ENCODE measurements at regions not wholly inside any gene's neighbourhood (a gene's known extent, or its start where the extent isn't known, plus 50 kb on each side); places are given as distances from the start of the nearest gene placed in this dataset.

DNA sequence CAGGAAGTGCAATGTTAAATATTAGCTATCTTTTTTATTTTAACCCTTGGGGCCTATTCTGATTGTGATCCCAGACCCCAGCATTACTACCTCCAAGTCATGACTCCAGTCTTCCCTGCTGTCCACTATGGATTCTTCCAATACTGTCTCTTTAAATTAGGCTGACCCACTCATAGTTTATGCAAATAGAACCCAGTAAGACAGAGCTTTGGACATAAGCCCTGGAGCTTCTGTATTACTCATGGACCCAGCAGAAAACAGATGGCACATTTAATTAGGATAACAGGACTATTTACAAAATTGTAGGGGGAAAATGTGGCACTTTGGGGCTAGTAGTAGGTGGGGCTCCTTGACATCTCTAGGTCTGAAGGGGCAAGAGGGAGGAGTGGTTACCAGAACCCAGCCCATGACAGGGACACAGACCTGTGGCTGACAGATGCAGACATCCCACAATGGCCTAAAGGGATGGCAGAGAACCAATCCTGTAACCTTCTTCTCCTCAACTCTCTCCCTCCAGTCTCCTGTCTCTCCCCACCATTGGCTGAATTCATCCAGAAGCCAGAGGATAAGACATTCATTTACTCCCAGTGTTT, 233.5 kb downstream of the OMA1 start:
- DNase-seq (ENCODE audit: extremely low read depth in 1 of 2, low read depth in 1 of 2) = no peak

DNA sequence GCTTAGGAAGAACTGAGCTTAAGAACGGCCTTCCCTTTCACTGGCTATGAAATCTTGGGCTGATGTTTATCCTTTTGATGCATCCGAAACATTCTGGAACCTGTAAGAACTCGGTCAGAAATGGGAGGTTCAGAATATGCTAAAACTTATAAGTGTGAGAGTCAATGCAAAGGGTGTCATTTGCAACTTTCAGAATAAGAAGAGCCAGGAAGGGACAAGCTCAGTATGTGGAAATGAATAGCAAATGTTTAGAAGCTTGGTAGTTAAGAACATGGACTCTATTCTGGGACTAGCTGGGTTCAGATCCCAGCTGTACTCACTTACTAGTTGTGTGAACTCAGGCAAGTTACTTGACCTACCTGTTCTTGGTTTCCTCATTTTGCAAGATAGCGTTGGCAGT, 234.1 kb downstream of the OMA1 start:
- DNase-seq (ENCODE audit: extremely low read depth in 1 of 2, low read depth in 1 of 2) = no peak

DNA sequence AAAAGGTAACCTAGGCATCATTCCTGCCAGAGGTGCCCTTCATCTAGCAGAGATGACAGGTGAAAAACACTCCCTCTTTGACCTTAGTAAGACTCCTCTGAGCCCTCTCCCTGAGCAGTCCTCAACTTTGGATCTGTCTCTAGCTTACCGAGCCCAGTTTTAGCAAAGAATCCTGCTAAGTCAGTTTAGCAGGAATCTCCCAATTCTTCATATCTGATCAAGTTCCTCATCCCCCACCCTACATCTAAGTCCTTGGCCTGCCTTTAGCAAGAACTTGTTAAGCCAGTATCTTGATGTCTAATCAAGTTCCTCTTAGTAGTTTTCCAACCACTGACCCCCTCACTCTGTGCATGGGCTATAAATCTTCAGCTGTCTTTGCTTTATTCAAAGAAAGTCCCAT, 235.6 kb downstream of the OMA1 start:
- no peak for DNase-seq (ENCODE audit: extremely low read depth in 1 of 2, low read depth in 1 of 2)

DNA sequence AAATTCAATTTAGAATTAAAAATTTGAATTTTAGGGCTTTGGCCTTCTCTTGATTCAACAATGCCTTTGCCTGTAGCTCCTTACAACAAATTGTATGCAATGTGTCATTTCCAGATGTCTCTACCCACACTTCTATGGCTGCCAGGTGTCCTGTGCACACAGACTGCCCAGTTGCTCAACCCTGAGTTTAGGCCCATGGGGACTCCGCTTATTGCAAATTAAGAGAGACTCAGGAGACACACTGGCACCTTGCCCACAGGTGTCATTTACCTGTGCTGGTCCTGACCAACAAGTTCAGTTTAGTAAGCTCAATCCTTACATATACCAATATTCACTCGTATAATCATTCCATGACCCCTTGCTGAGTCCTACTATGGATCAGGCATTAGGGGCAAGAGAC, 236.1 kb downstream of the OMA1 start:
- DNase-seq (ENCODE audit: extremely low read depth in 1 of 2, low read depth in 1 of 2) = no peak

DNA sequence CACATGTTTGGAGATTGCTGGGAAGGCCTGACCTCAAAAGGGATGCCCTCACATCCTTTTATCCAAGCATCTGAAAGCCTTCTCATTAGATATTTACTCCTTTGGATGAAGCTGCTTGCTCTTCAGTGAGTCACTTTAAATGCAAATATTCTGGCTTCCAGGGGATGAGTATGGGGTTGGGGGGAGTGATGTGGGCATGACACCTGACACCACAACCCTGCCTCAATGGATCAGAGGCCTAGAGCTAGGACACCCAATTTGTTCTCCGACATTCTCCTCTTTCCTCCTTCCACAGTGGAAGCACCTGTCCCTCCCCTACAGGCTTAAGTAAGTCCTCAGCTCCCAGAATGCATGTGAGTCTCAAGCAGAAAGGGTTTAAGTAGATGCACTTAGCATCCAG, 238.3 kb downstream of the OMA1 start:
- no peak for DNase-seq (ENCODE audit: extremely low read depth in 1 of 2, low read depth in 1 of 2)

DNA sequence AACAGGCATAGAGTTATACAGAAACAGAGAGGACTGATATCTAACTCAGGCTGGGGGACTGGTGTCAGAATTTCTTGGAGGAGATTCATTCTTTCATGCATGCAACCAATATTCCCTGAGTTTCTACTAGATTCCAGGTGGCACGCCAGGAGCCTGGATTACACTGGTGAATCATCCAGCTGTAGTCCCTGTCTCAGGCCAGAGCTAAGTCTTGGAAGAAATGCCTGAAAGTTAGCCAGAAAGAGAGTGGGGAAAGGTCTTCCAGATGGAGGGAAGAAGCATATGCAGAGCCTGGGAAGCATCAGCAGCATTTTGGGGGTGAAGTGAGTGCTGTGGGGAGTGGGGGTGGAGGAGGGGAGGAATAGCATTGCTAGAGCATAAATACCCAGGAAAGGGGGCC, 239.1 kb downstream of the OMA1 start:
- DNase-seq (ENCODE audit: extremely low read depth in 1 of 2, low read depth in 1 of 2) = no peak

DNA sequence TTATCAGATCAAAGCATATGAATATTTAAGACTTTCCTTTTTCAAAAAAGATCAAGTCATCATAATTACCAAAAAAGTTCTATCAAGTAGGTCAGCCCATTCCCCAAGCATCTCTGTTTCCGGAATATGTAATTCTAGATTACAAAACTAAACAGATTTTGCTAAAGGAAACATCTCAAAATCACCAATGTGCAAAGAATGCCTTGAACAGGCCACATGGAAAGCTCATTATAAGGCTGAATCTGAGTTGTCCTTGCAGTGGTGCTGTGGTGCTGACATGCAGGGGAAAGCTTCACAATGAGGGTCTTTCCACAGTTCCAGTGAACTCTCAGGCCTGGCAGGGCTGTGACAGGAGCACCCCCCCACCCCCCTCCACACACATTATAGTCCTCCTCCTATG, 240.9 kb downstream of the OMA1 start:
- no peak for DNase-seq (ENCODE audit: extremely low read depth in 1 of 2, low read depth in 1 of 2)

DNA sequence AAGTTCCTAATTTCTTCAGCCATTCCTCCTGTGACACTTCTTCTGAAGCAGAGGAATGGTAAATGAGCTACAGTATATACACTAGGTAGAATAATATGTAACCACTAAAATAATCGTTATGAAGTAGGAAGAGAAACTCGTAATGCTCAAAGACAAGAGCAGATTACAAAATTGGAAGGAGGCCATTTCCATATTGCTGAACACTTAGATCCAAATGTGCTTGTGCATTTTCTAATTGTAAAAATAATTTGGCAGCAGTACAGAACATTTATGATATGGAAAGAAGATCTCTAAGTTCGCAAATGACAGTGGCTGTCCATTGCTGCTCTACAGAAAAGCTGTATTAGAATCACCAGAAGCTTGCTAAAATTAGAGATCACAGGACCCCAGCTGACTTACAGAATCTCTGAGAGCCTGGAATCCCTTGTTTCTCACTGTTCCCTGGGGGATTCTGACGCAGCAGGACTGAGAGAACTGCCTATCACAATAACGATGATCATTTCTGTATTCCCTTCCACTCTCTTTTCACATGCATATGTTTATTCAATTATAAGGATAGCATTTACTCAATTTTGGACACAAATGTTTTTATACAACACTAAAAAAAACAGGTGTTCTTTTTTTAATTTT, 242.1 kb downstream of the OMA1 start:
- DNase-seq (ENCODE audit: extremely low read depth in 1 of 2, low read depth in 1 of 2) = no peak

DNA sequence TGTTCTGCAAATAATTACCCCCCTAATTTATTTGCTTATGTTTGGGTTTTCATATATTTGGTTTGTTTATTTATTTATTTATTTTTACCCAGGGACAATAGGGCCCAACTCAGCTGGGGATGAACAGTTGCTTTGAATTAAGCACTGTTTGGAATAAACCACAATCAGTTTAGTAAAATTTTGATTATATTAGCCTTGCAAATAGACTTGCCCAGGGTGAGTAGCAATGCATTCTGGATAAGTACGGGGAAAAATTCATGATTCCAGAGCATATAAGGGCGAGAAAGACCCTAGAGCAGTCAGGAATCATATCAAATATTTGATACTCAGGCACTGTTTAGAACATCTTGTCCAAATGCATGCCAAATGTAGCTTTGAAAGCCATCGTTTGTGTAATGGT, 242.7 kb downstream of the OMA1 start:
- DNase-seq (ENCODE audit: extremely low read depth in 1 of 2, low read depth in 1 of 2) = no peak

DNA sequence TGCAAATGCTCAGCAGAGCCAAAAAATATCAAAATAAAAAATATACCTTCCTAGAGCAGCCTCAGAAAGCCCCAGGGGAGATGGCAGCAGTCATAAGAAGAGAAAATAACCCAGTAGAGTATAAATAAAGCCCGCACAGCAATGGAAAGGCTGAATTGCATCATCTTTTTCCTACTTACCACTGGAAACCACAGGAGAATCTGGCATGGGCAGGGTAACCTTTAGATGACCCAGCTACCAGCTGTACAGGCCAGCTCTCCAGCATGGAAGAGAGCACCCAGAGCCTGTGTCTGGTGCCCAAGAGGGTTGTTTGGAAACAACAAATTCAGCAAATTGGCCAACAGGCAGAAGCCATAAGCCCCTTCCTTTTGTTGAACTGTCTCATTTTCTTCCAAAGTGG, 253.1 kb downstream of the OMA1 start:
- no peak for DNase-seq (ENCODE audit: extremely low read depth in 1 of 2, low read depth in 1 of 2)

DNA sequence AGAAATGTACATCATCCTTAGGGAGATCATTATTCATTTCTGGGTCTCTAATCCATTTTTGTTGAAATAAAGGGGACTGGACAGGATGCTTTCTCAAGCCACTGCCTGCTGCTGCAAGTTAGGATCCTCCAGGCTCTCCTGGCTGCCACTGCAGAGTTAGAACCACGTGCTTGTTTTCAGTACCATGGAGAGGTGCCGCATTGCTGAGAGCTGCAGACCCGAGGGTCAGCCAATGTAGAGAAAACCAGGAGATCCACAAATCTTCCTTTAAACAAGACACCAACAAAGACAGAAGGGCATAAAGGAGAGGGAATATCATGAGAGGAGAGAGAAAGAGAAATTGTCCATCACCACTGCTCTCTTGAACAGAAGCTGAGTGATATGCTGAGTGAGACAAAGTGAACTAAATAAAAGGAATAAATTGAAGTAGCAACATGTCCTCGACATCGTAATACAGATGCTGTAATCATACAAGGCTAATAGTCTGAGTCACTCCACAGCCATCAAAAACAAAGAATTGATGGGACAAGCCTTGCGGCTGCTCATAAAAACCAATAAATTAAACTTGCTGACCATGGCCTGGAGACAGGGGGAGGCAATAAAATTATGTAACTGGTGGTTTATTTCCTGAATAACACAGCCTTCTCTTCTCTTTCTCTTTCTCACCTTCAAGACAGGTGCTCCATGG, 255.7 kb downstream of the OMA1 start:
- no peak for DNase-seq (ENCODE audit: extremely low read depth in 1 of 2, low read depth in 1 of 2)

DNA sequence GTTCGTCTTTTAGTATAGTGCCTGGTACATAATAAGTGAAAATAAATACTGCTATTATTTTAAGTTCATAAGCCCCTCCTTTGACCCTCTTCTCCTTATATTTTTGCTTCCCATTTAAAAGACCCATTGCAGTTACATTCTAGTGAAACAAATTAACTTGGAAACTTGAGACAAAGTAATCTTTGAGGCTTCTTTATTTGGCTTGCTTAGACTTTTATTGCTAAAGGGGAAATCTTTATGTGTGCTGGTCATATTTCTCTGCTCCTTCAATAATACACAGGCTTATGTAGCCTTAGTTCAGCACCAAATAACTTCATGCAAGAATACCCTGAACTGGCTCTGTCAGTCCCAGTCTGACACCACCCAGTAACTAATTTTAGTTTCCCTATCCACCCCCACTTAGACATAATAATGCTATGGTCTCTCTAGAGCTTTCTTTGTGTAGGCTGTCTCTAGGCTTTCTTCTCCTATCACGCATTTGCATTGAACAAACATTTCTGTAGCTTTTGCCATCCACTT, 257.8 kb downstream of the OMA1 start:
- no peak for DNase-seq (ENCODE audit: extremely low read depth in 1 of 2, low read depth in 1 of 2)

DNA sequence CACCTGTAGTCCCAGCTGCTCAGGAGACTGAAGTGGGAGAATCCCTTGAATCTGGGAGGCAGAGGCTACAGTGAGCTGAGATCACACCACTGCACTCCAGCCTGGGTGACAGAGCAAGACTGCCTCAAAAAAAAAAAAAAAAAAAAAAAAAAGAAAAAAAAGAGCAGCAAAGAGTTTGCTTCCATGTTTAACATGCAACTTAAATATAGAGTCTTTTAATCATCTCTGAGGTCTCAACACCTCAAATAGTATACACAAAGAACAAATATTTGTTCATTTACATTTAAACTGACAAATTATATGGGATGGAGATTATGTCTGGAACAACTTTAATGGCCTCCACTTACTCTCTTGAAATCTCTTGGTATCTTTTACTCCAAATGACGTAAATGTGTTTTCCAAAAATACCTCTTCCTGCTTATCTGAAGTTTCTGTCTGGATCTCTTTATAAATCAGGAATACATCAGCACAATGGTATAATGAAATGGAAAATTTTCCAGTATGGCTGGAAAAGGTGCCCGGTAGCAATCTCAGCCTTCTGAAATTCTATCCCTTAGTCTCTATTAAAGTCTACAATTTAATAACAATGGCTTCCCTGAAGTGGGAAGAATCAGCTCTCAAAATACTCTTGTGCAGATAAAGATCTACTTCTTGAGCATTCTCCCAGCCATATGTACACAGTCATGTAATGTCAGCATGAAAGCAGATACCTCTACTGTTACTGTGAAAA, 258.5 kb downstream of the OMA1 start:
- no peak for DNase-seq (ENCODE audit: extremely low read depth in 1 of 2, low read depth in 1 of 2)

DNA sequence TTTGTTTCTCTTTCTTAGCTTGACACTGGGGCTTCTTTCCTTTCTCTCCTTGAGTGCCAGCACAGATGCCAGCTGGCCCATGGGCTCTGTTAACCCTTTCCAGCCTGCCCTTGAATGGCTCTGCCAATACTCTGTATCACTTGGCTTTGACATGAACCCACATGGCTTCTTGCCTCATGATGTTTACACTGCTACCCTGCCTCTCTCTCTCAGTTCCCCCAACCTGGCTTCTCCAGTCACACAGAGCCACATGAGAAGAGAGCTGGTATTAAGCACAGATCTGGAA, 262.4 kb downstream of the OMA1 start:
- no peak for DNase-seq (ENCODE audit: extremely low read depth in 1 of 2, low read depth in 1 of 2)

DNA sequence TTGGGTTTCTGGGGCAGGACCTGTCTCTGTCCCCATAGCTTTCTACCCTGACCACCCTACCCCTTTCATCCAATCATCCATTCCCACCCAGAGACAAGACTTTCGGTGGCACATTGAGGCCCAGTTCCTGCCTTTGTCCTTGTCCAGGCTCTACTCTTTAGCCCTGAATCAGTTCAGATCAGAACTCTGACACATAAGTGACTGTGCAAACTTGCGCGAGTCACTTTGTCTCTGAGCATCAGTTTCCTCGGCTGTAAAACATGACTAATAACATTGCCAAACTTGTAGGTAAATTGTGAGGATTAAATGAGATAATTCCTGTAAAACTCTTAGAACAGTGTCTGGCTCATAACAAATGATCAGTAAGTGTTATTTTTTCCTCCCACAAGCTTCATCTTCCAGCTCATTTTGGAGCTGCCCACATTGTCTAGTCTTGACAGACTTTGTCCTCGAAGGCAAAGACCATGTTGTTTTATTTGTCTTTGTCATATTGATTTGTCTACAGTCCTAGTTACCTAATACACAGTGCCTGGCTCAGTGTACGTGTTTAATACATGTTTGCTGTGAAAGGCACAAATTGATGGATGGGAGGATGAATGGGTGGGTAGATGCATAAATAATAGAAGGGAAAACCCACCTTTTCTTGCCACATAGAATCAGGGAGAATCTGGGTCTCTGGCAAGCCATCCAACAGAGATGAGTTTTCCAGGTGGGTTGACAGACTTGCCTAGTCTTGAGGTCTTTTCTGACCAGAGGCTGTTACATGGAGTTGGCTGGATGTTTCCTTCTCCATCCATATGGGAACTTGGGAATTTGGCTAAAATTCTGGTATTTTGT, 262.9 kb downstream of the OMA1 start:
- DNase-seq (ENCODE audit: extremely low read depth in 1 of 2, low read depth in 1 of 2) = no peak

DNA sequence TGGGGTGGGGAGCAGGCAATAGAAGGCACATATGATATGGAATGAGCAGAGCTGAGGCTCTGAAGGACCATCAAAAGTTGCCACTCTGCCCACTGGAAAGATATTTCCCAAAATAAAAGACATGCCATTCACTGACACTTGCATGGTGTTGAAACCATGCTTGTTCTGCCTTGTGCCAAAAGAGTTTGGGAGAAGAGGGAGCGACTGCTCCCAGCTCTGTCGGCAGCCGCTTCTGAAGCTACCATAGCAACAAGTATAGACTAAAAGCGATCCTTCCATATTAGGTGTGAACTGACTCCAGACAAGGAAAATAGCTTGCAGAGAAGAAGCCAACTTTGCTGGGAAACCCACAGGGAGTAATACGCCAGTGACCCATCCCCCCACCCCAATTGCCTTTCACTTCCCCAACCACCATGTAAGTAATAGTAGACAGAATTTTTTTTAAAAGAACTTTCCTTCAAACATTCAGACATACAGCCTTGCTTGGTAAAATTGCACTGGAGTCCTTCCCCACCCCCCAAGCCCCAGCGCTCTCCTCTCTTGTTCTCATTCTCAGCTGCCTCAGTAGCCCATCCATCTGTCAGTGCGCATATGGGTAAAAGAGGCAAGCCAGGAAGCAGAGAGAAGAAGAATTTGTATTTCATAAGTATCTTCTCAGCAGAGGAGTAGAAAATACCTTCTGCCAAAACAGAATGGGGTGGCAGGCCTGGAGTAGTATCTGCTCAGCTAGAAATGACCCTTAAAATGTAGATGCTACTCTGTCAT, 263.7 kb downstream of the OMA1 start:
- DNase-seq (ENCODE audit: extremely low read depth in 1 of 2, low read depth in 1 of 2) = no peak

DNA sequence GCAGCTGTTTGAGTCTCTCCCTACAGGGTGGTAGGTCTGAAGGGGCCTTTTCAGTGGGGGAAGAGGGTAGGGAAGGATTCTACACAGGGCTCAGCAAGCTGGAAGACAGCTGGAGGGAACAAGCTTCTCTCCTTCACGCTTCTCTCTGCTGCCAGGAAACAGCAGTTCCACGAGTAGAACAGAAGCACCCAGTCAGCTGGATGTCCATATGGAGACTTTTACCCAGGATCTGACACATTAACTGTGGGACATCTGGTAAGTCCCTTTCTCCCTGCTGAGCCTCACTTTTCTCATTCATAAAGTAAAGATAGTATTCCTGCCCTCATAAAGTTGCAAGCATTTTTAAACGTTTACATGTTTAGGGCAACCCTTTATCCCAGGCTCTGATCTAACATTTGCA, 280.3 kb downstream of the OMA1 start:
- no peak for DNase-seq (ENCODE audit: extremely low read depth in 1 of 2, low read depth in 1 of 2)

DNA sequence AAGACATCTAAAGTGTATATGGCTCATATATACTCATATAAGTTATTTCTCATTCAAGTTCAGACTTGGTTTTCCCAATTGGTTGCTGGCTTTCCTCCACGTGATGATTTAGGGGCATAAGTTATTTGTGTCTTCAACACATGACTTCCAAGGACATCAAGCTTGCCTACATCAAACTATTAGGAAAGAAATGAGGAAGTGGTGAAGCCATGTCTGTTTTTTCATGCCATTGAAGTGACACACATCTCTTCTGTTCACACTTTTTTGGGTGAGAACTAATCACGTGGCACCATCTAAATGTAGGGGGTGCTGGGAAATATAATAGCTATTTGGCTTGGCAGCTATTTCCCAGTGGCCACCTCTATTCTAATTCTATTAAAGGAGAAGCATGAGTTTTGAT, 282.1 kb downstream of the OMA1 start:
- DNase-seq (ENCODE audit: extremely low read depth in 1 of 2, low read depth in 1 of 2) = no peak

DNA sequence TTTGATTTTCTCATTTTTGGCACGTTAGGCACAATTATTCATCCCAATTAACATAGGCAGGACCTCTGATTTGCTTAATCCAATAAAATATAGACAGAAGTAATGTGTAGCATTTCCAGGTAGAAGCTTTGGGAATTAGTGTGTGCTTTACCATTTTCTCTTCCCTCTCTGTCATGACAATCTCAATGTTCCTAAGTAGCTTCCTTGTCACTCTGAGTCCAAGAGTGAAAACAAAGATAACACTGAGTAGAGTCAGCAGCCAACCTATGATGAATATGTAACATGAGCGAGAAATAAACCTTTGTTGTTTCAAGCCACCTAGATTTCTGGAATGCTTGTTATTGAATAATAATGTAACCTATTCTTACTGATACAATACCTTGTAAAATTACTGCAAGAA, 283.8 kb downstream of the OMA1 start:
- DNase-seq (ENCODE audit: extremely low read depth in 1 of 2, low read depth in 1 of 2) = no peak

DNA sequence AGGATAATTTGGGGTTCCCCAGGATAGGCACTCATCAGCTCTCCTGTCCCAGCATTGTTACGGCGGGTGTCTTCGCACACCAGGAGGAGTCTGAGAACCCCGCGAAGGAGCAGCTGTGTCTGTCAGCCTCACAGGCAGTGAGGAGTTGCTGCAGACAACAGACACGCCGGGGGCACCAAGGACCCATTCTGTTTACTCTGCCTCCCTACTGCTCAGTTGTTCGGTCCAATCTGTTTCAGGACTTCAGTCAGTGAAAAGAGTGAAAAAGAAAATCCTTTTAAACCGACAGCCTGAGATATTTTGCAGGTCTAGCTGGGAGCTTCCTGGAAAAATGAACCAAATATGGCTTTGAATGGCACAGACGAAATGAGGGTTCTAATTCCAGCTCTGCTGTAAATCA, 288.4 kb downstream of the OMA1 start:
- DNase-seq (ENCODE audit: extremely low read depth in 1 of 2, low read depth in 1 of 2) = no peak
